ENCODE measurements at regions not wholly inside any gene's neighbourhood (a gene's known extent, or its start where the extent isn't known, plus 50 kb on each side); places are given as distances from the start of the nearest gene placed in this dataset.

- no peak for TF ChIP-seq POLR2AphosphoS5 (IDR thresholded peaks at IDR 0.05)
- TF ChIP-seq EP300 (IDR thresholded peaks at IDR 0.05), result no peak
- TF ChIP-seq CTCF (IDR thresholded peaks at IDR 0.05), result no peak
- TF ChIP-seq POLR2A (IDR thresholded peaks at IDR 0.05), result no peak
- Histone ChIP-seq H3K27ac (peak overlapping the region in 1 of 4 donors; percentile 51), H3K9me3 (no peaks in the 10 kb centered on the region), H3K4me1 (peaks cover 0 to 11% (median 0%) of the 10 kb centered on the region in 4 donors), H3K36me3 (no peaks in the 10 kb centered on the region), H3K4me3 (no peak overlapping the region), H3K27me3 (no peaks in the 10 kb centered on the region)
- WGBS, 2 donors, result 53 to 82% methylated on average over 13 of the region's 13 CpGs
- DNase-seq, result peak; percentile 30
- intact Hi-C loops (cut with DNase I), result no loop called here
Measured at GRCh38 chr6:43932259-43933147, 162.5 kb downstream of the VEGFA start.

GRCh38 chr6:43931201-43931600 is 161.2 kb downstream of the VEGFA start:
- Histone ChIP-seq H3K4me1 (peaks cover 0 to 11% (median 0%) of the 10 kb centered on the region in 4 donors), H3K36me3 (no peaks in the 10 kb centered on the region), H3K4me3 (no peak overlapping the region), H3K27me3 (no peaks in the 10 kb centered on the region), H3K9me3 (no peaks in the 10 kb centered on the region), H3K27ac (no peak overlapping the region)
- peak; percentile 24 for DNase-seq
- intact Hi-C loops (cut with DNase I), result no loop called here
- WGBS, 2 donors, result 81 to 91% methylated on average over 6 of the region's 6 CpGs
- TF ChIP-seq CTCF (IDR thresholded peaks at IDR 0.05) (no peak), POLR2AphosphoS5 (IDR thresholded peaks at IDR 0.05) (no peak), POLR2A (IDR thresholded peaks at IDR 0.05) (no peak), EP300 (IDR thresholded peaks at IDR 0.05) (no peak)

GRCh38 chr6:43930440-43931154 is 160.6 kb downstream of the VEGFA start:
- WGBS, 2 donors, result 82 to 90% methylated on average over 8 of the region's 8 CpGs
- peaks cover 0 to 11% (median 0%) of the 10 kb centered on the region in 4 donors for H3K4me1 ChIP-seq

GRCh38 chr6:43929511-43929910 is 159.5 kb downstream of the VEGFA start:
- WGBS, 2 donors, result 95 to 96% methylated on average over 5 of the region's 5 CpGs
- H3K36me3 ChIP-seq, result no peaks in the 10 kb centered on the region
- no peaks in the 10 kb centered on the region for H3K9me3 ChIP-seq
- DNase-seq, result peak; percentile 39
- H3K4me3 ChIP-seq, result no peak overlapping the region
- H3K27ac ChIP-seq, result no peak overlapping the region
- H3K4me1 ChIP-seq, result peaks cover 0 to 11% (median 0%) of the 10 kb centered on the region in 4 donors
- H3K27me3 ChIP-seq, result no peaks in the 10 kb centered on the region
- intact Hi-C loops (cut with DNase I), result no loop called here
- no peak for TF ChIP-seq POLR2A (IDR thresholded peaks at IDR 0.05)
- no peak for TF ChIP-seq CTCF (IDR thresholded peaks at IDR 0.05)
- no peak for TF ChIP-seq POLR2AphosphoS5 (IDR thresholded peaks at IDR 0.05)
- no peak for TF ChIP-seq EP300 (IDR thresholded peaks at IDR 0.05)

More at GRCh38 chr6:43930440-43931154, 160.6 kb downstream of the VEGFA start:
- intact Hi-C loops (cut with DNase I), result no loop called here
- Histone ChIP-seq H3K27ac (no peak overlapping the region), H3K9me3 (no peaks in the 10 kb centered on the region), H3K36me3 (no peaks in the 10 kb centered on the region), H3K4me3 (no peak overlapping the region), H3K27me3 (no peaks in the 10 kb centered on the region)
- DNase-seq, result peak; percentile 32
- TF ChIP-seq EP300 (IDR thresholded peaks at IDR 0.05) (no peak), POLR2AphosphoS5 (IDR thresholded peaks at IDR 0.05) (no peak), CTCF (IDR thresholded peaks at IDR 0.05) (no peak), POLR2A (IDR thresholded peaks at IDR 0.05) (no peak)

Measured in sigmoid colon (tissue), 6 donors.